ENCODE measurements at regions not wholly inside any gene's neighbourhood (a gene's known extent, or its start where the extent isn't known, plus 50 kb on each side); places are given as distances from the start of the nearest gene placed in this dataset.

DNA sequence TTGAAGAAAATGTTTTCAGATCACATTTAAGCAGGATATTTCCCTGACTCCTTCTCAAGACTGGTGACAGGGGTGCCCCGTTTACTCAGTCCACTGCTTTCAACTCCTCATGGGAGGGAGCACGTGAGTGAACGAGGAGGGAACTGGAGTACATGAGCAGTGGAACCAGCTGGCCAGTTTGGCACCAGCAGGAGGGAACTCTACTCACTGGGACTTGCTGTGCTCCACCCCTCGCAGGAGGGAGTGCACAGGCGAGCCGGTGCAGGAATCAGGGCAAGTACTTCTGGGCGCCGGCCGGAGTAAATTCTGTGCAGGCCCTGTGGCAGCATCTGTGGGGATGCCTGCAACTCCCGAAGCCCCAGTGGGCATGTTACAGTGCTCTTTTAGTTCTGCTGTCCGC, 1941.1 kb upstream of the C9orf72 start:
- Histone ChIP-seq H3K27me3 (ENCODE audit: low read depth, low read length) (no peaks in the 10 kb centered on the region), H4K20me1 (ENCODE audit: insufficient read depth, low read length) (no peaks in the 10 kb centered on the region), H3K79me2 (ENCODE audit: low read length) (no peaks in the 10 kb centered on the region), H3K4me2 (ENCODE audit: low read length) (no peak overlapping the region), H2AFZ (ENCODE audit: low read depth, low read length) (no peak overlapping the region), H3K9ac (ENCODE audit: low read length) (no peak overlapping the region), H3K36me3 (replicated peaks; ENCODE audit: low read depth, low read length) (no peaks in the 10 kb centered on the region), H3K4me1 (ENCODE audit: low read length) (no peaks in the 10 kb centered on the region), H3K9me3 (ENCODE audit: insufficient read depth, low read length) (no peaks in the 10 kb centered on the region), H3K4me3 (ENCODE audit: low read length) (no peak overlapping the region), H3K27ac (ENCODE audit: low read length) (no peak overlapping the region)
- TF ChIP-seq EZH2phosphoT487 (IDR thresholded peaks at IDR 0.05; ENCODE audit: low read depth): no peak
- TF ChIP-seq, protein P1, sequence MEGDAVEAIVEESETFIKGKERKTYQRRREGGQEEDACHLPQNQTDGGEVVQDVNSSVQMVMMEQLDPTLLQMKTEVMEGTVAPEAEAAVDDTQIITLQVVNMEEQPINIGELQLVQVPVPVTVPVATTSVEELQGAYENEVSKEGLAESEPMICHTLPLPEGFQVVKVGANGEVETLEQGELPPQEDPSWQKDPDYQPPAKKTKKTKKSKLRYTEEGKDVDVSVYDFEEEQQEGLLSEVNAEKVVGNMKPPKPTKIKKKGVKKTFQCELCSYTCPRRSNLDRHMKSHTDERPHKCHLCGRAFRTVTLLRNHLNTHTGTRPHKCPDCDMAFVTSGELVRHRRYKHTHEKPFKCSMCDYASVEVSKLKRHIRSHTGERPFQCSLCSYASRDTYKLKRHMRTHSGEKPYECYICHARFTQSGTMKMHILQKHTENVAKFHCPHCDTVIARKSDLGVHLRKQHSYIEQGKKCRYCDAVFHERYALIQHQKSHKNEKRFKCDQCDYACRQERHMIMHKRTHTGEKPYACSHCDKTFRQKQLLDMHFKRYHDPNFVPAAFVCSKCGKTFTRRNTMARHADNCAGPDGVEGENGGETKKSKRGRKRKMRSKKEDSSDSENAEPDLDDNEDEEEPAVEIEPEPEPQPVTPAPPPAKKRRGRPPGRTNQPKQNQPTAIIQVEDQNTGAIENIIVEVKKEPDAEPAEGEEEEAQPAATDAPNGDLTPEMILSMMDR (IDR thresholded peaks at IDR 0.05; ENCODE audit: low read depth, low read length): no peak

DNA sequence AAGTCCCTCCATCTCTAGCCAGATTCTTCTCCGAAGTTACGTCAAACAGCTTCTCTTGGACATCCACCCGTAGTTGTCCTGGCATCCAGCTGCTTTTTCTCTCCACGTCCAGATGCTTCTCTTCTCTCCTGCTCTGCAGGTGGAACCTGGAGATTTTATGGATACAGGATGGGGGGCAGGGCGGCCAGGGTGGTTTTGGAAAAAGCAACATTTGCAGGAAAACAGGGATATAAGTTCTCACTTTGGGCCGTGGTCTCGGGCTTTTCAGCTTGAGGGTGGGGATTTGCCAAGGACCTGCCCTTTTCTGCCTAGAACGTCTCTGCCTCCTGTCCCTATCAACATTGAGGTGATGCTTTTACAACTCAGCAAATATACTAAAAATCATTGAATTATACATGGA, 1941.6 kb upstream of the C9orf72 start:
- no peaks in the 10 kb centered on the region for H3K36me3 ChIP-seq (replicated peaks; ENCODE audit: low read depth, low read length)
- TF ChIP-seq EZH2phosphoT487 (IDR thresholded peaks at IDR 0.05; ENCODE audit: low read depth): no peak
- TF ChIP-seq, protein P1 (IDR thresholded peaks at IDR 0.05; ENCODE audit: low read depth, low read length): no peak
- no peak overlapping the region for H3K4me3 ChIP-seq (ENCODE audit: low read length)
- H3K9ac ChIP-seq (ENCODE audit: low read length): no peak overlapping the region
- H4K20me1 ChIP-seq (ENCODE audit: insufficient read depth, low read length): no peaks in the 10 kb centered on the region
- no peaks in the 10 kb centered on the region for H3K79me2 ChIP-seq (ENCODE audit: low read length)
- no peaks in the 10 kb centered on the region for H3K27me3 ChIP-seq (ENCODE audit: low read depth, low read length)
- H3K4me1 ChIP-seq (ENCODE audit: low read length): no peaks in the 10 kb centered on the region
- H3K4me2 ChIP-seq (ENCODE audit: low read length): no peak overlapping the region
- no peak overlapping the region for H3K27ac ChIP-seq (ENCODE audit: low read length)
- H3K9me3 ChIP-seq (ENCODE audit: insufficient read depth, low read length): no peaks in the 10 kb centered on the region
- H2AFZ ChIP-seq (ENCODE audit: low read depth, low read length): no peak overlapping the region

DNA sequence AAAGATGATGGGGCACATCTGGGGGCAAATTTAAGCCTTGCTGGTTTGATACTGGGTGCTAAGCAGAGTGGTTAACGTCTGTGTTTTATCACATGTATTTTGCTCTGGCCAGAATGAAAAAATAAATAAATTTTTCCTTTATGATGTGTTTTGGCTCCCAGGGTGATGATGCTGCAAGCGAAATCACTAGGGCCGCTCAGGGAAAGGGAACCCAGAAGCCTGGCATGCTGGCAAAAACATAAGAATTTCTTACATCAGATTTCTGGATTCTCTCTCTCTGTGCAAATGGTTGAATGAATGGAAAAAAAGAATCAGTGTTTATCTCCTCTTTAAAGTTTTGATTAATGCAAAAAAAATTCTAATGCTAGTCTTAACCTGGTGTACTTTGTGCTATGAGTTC, 1975.2 kb upstream of the C9orf72 start:
- no peaks in the 10 kb centered on the region for H3K79me2 ChIP-seq (ENCODE audit: low read length)

DNA sequence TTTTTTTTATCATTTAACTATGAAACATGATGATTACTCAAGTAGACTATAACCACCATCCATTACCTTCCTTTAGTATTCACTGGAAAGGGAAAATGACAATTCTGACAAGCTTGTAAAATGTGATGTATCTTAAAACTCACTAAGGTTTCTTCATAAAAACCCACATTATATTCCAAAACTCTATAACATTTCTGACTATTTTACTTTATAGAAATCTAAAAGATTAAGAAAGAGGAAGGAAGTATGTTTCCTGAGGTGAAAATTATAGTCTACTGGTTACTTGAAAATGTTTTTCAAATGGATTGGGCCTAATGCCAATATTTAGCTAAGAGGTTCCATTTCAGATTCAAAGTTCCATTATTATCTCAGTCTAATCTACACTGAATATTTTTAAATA, 1982.2 kb upstream of the C9orf72 start:
- H3K4me1 ChIP-seq (ENCODE audit: low read length): no peaks in the 10 kb centered on the region
- no peak overlapping the region for H3K9ac ChIP-seq (ENCODE audit: low read length)
- no peak for TF ChIP-seq EZH2phosphoT487 (IDR thresholded peaks at IDR 0.05; ENCODE audit: low read depth)
- TF ChIP-seq, protein P1 (IDR thresholded peaks at IDR 0.05; ENCODE audit: low read depth, low read length): no peak
- H3K27ac ChIP-seq (ENCODE audit: low read length): no peak overlapping the region
- H2AFZ ChIP-seq (ENCODE audit: low read depth, low read length): no peak overlapping the region
- H3K4me3 ChIP-seq (ENCODE audit: low read length): no peak overlapping the region
- no peaks in the 10 kb centered on the region for H3K36me3 ChIP-seq (replicated peaks; ENCODE audit: low read depth, low read length)
- H3K9me3 ChIP-seq (ENCODE audit: insufficient read depth, low read length): no peaks in the 10 kb centered on the region
- no peaks in the 10 kb centered on the region for H4K20me1 ChIP-seq (ENCODE audit: insufficient read depth, low read length)
- no peaks in the 10 kb centered on the region for H3K79me2 ChIP-seq (ENCODE audit: low read length)
- no peaks in the 10 kb centered on the region for H3K27me3 ChIP-seq (ENCODE audit: low read depth, low read length)
- H3K4me2 ChIP-seq (ENCODE audit: low read length): no peak overlapping the region

More for the DNA sequence above, 1975.2 kb upstream of the C9orf72 start:
- H3K9ac ChIP-seq (ENCODE audit: low read length): no peak overlapping the region
- no peak overlapping the region for H3K4me2 ChIP-seq (ENCODE audit: low read length)
- no peaks in the 10 kb centered on the region for H3K4me1 ChIP-seq (ENCODE audit: low read length)
- no peak overlapping the region for H3K27ac ChIP-seq (ENCODE audit: low read length)
- no peak overlapping the region for H2AFZ ChIP-seq (ENCODE audit: low read depth, low read length)
- TF ChIP-seq, protein P1 (IDR thresholded peaks at IDR 0.05; ENCODE audit: low read depth, low read length): no peak
- TF ChIP-seq EZH2phosphoT487 (IDR thresholded peaks at IDR 0.05; ENCODE audit: low read depth): no peak
- no peaks in the 10 kb centered on the region for H3K27me3 ChIP-seq (ENCODE audit: low read depth, low read length)
- no peaks in the 10 kb centered on the region for H4K20me1 ChIP-seq (ENCODE audit: insufficient read depth, low read length)
- H3K9me3 ChIP-seq (ENCODE audit: insufficient read depth, low read length): no peaks in the 10 kb centered on the region
- H3K36me3 ChIP-seq (replicated peaks; ENCODE audit: low read depth, low read length): no peaks in the 10 kb centered on the region
- H3K4me3 ChIP-seq (ENCODE audit: low read length): no peak overlapping the region
